ENCODE measurements at regions not wholly inside any gene's neighbourhood (a gene's known extent, or its start where the extent isn't known, plus 50 kb on each side); places are given as distances from the start of the nearest gene placed in this dataset.

- TF ChIP-seq POLR2AphosphoS5 (IDR thresholded peaks at IDR 0.05; ENCODE audit: borderline replicate concordance, low read depth, low read length) (no peak), FOXP2 (optimal IDR thresholded peaks at IDR 0.05; ENCODE audit: control extremely low read depth, extremely low read length, insufficient read depth) (no peak), EZH2 (IDR thresholded peaks at IDR 0.05) (no peak)
Measured at GRCh38 chr5:68757006-68757405, 336.8 kb upstream of the SLC30A5 start.
